Large intestine (tissue), 3 donors: ENCODE measurements at regions not wholly inside any gene's neighbourhood (a gene's known extent, or its start where the extent isn't known, plus 50 kb on each side); places are given as distances from the start of the nearest gene placed in this dataset.

ENCODE experiments used
- DNase-seq, 2 donors: peaks; one replicate each; pipeline versions ENCODE4 v3.0.0 to v3.0.0-alpha.2; 2013
- H3K27ac ChIP-seq: one replicate; pipeline ENCODE4 v1.5.1; 2013; ENCODE audit warnings: low read length
- H3K27me3 ChIP-seq: 2 replicates; pipeline ENCODE4 v1.6.1; 2013; ENCODE audit warnings: low read length; ENCODE audit not compliant: control insufficient read depth, insufficient read depth
- H3K36me3 ChIP-seq: 2 replicates; pipeline ENCODE4 v1.6.1; 2013; ENCODE audit warnings: low read length; ENCODE audit not compliant: control insufficient read depth, insufficient read depth
- H3K4me1 ChIP-seq: one replicate; pipeline ENCODE4 v1.6.1; 2013; ENCODE audit warnings: low read length; ENCODE audit not compliant: control insufficient read depth, insufficient read depth
- H3K4me3 ChIP-seq: one replicate; pipeline ENCODE4 v1.5.1; 2013; ENCODE audit warnings: low read length
- H3K9me3 ChIP-seq: one replicate; pipeline ENCODE4 v1.6.1; 2013; ENCODE audit warnings: mild to moderate bottlenecking, low read depth, low read length, moderate library complexity; ENCODE audit not compliant: control insufficient read depth
- WGBS: methylation state at CpG from one replicate; pipeline ENCODE4 v1.1.5; 2013; ENCODE audit warnings: low lambda C conversion rate; ENCODE audit not compliant: insufficient coverage; 5-methylcytosine and 5-hydroxymethylcytosine counted together

GRCh38 chr7:131021460-131021859, 287.5 kb upstream of the KLF14 start:
- Histone ChIP-seq H3K27ac (no peak overlapping the region), H3K9me3 (no peaks in the 10 kb centered on the region), H3K27me3 (no peaks in the 10 kb centered on the region), H3K36me3 (no peaks in the 10 kb centered on the region), H3K4me1 (no peaks in the 10 kb centered on the region), H3K4me3 (no peak overlapping the region)
- WGBS = 95% methylated on average over 3 of the region's 5 CpGs
- DNase-seq = no peak

- Histone ChIP-seq H3K27me3 (no peaks in the 10 kb centered on the region), H3K27ac (no peak overlapping the region), H3K36me3 (no peaks in the 10 kb centered on the region), H3K4me1 (no peaks in the 10 kb centered on the region), H3K4me3 (no peak overlapping the region), H3K9me3 (no peaks in the 10 kb centered on the region)
- DNase-seq = no peak
- WGBS = 92% methylated on average over 2 of the region's 8 CpGs
Observed at GRCh38 chr7:131021902-131022301, 287.9 kb upstream of the KLF14 start.

- no peaks in the 10 kb centered on the region for H3K36me3 ChIP-seq
- H3K4me3 ChIP-seq = no peak overlapping the region
- no peak overlapping the region for H3K27ac ChIP-seq
- WGBS = 100% methylated on average over 3 of the region's 7 CpGs
- no peak for DNase-seq
- H3K9me3 ChIP-seq = no peaks in the 10 kb centered on the region
- H3K27me3 ChIP-seq = no peaks in the 10 kb centered on the region
- H3K4me1 ChIP-seq = no peaks in the 10 kb centered on the region
Observed at GRCh38 chr7:131026297-131027000, 292.4 kb upstream of the KLF14 start.

- no peaks in the 10 kb centered on the region for H3K9me3 ChIP-seq
- DNase-seq = no peak
- no CpG with 5 or more reads among the region's 8 CpGs for WGBS
- H3K27ac ChIP-seq = no peak overlapping the region
- no peaks in the 10 kb centered on the region for H3K36me3 ChIP-seq
- H3K4me1 ChIP-seq = no peaks in the 10 kb centered on the region
- H3K27me3 ChIP-seq = no peaks in the 10 kb centered on the region
- H3K4me3 ChIP-seq = no peak overlapping the region
Observed at GRCh38 chr7:131027287-131027773, 293.3 kb upstream of the KLF14 start.

DNA sequence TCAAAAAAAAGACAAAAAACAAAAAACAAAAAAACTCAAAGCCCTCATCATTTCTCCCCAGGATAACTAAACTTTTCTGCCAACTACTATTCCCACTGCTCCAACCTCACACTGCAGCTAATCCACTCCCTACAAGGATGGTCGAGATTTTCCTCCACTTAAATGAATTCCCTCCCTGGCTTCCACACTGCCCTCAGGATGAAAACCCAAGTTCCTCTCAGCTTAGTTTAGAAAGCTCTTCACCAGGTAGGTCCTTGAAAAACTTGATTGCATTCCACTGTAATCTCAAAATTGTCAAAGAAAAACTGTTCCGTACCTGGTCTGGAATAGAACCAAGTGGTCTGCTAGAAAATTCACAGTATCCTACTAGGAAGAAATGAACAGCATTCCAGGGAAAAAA, 294.3 kb upstream of the KLF14 start:
- Histone ChIP-seq H3K36me3 (no peaks in the 10 kb centered on the region), H3K27me3 (no peaks in the 10 kb centered on the region), H3K27ac (no peak overlapping the region), H3K9me3 (no peaks in the 10 kb centered on the region), H3K4me1 (no peaks in the 10 kb centered on the region), H3K4me3 (no peak overlapping the region)
- WGBS = no CpG with 5 or more reads among the region's 2 CpGs
- DNase-seq = no peak

- no peak for DNase-seq
- H3K27me3 ChIP-seq = no peaks in the 10 kb centered on the region
- no peaks in the 10 kb centered on the region for H3K4me1 ChIP-seq
- H3K9me3 ChIP-seq = no peaks in the 10 kb centered on the region
- H3K4me3 ChIP-seq = no peak overlapping the region
- no peak overlapping the region for H3K27ac ChIP-seq
- no peaks in the 10 kb centered on the region for H3K36me3 ChIP-seq
Observed at GRCh38 chr7:131029002-131029401, 295.0 kb upstream of the KLF14 start.

DNA sequence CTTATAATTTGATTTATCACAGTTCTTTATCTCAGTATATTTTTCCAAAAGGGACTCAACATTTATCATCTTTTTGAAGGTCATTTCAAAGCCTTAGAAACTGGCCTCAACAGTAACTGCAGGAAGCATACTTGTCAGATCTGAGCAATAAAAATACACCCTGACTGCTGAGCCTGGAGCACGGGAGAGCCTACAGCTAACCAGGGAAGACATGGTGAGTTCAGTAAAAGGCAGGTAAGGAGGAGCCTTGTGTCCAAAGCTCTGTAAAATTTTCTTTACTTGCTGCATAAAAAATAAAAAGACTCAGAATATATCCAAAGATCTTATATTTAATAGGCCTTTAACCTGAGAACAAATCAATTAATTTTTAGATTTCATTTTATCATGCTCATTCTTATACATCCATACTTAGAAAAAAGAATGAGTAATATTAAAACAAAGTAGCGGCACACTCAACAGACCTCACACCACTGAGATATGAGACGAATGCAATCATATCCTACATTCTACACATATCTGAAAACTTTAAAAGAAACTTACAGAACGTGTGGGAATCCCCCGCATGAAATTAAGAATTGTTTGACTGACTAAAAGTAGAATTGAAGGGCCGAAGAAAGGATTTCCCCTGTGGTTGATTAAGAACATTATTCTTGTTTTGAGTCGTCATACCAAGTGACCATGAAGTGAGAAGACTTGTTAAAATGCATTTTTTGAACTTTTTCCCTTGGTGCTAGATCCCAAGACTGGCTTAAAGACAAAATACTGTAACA, 296.4 kb upstream of the MKLN1 start:
- WGBS = 100% methylated on average over 1 of the region's 7 CpGs
- no peaks in the 10 kb centered on the region for H3K9me3 ChIP-seq
- H3K36me3 ChIP-seq = no peaks in the 10 kb centered on the region
- no peak overlapping the region for H3K27ac ChIP-seq
- no peaks in the 10 kb centered on the region for H3K27me3 ChIP-seq
- DNase-seq = no peak
- H3K4me1 ChIP-seq = no peaks in the 10 kb centered on the region
- H3K4me3 ChIP-seq = no peak overlapping the region

DNA sequence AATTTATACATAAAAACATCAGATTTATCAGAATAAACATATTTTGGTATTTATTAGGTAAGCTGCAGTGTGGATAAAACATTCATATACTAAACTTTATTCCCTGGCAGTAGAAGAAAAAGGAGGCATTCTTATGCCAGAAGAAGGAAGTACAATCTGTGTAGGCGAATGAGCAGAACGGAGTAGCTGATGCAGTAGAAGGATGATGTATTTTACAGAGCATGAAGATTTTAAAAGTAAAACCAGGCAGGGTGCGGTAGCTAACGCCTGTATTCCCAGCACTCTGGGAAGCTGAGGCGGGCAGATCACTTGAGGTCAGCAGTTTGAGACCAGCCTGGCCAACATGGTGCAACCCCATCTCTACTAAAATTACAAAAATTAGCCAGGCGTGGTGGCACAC, 294.9 kb upstream of the MKLN1 start:
- H3K4me3 ChIP-seq = no peak overlapping the region
- DNase-seq = no peak
- H3K27ac ChIP-seq = no peak overlapping the region
- no peaks in the 10 kb centered on the region for H3K27me3 ChIP-seq
- H3K9me3 ChIP-seq = no peaks in the 10 kb centered on the region
- WGBS = 92% methylated on average over 2 of the region's 6 CpGs
- H3K4me1 ChIP-seq = no peaks in the 10 kb centered on the region
- H3K36me3 ChIP-seq = no peaks in the 10 kb centered on the region

GRCh38 chr7:131034166-131034881, 293.4 kb upstream of the MKLN1 start:
- 90% methylated on average over 3 of the region's 9 CpGs for WGBS
- H3K27ac ChIP-seq = no peak overlapping the region
- no peaks in the 10 kb centered on the region for H3K27me3 ChIP-seq
- no peaks in the 10 kb centered on the region for H3K36me3 ChIP-seq
- H3K4me1 ChIP-seq = no peaks in the 10 kb centered on the region
- H3K4me3 ChIP-seq = no peak overlapping the region
- DNase-seq = no peak
- H3K9me3 ChIP-seq = no peaks in the 10 kb centered on the region

- peaks cover 4% of the 10 kb centered on the region for H3K4me1 ChIP-seq
- H3K9me3 ChIP-seq = no peaks in the 10 kb centered on the region
- 86% methylated on average over 1 of the region's 8 CpGs for WGBS
- H3K36me3 ChIP-seq = no peaks in the 10 kb centered on the region
- H3K4me3 ChIP-seq = no peak overlapping the region
- H3K27ac ChIP-seq = no peak overlapping the region
- no peaks in the 10 kb centered on the region for H3K27me3 ChIP-seq
- no peak for DNase-seq
Observed at GRCh38 chr7:131035088-131035770, 292.4 kb upstream of the MKLN1 start.
